OCI-LY7 (cell line): ENCODE measurements at regions not wholly inside any gene's neighbourhood (a gene's known extent, or its start where the extent isn't known, plus 50 kb on each side); places are given as distances from the start of the nearest gene placed in this dataset.
A peak's percentile ranks its signal among the peaks of the same experiment; 100 is the strongest.

ENCODE experiments used
- BruUV-seq: library from RNA; stranded (reverse); fragments of 400-500 nt; replicated peaks from 2 replicates; lab custom pipeline; 2021; lab: Mats Ljungman, UMichigan
- CTCF ChIA-PET: fragments of 300-600 bp; sonication (Branson Sonifier 250); formaldehyde crosslinking; loops from one replicate; lab custom pipeline; 2022; ENCODE audit warnings: antibody characterized with exemption; ENCODE audit not compliant: unreplicated experiment; lab: Charles Lee
- POLR2A ChIA-PET: fragments of 300-600 bp; sonication (Branson Sonifier 250); formaldehyde crosslinking; loops from one replicate; lab custom pipeline; 2022; ENCODE audit warnings: antibody characterized with exemption; lab: Charles Lee
- DNase-seq: peaks from one replicate; pipeline ENCODE4 v3.0.0-alpha.2; 2015; ENCODE audit warnings: low spot score
- H2AFZ ChIP-seq: fragments of 200-600 bp; sonication (generic), shearing (Covaris generic); 2 replicates; pipeline ENCODE4 v1.6.1; 2014; ENCODE audit warnings: mild to moderate bottlenecking, antibody characterized with exemption, low read length, moderate library complexity
- H3K27ac ChIP-seq: fragments of 200-600 bp; sonication (generic); 2 replicates; pipeline ENCODE4 v1.5.1; 2014; ENCODE audit warnings: mixed run types, low read depth, mild to moderate bottlenecking, moderate library complexity, low read length, inconsistent platforms; ENCODE audit not compliant: poor library complexity, severe bottlenecking
- H3K36me3 ChIP-seq: fragments of 200-600 bp; sonication (generic); 2 replicates; pipeline ENCODE4 v1.6.1; 2014; ENCODE audit warnings: mild to moderate bottlenecking, antibody characterized with exemption, low read length, moderate library complexity, mixed read lengths; ENCODE audit not compliant: insufficient read depth
- H3K4me1 ChIP-seq: fragments of 200-600 bp; sonication (generic); 2 replicates; pipeline ENCODE4 v1.5.1; 2014; ENCODE audit warnings: mild to moderate bottlenecking, low read length; ENCODE audit not compliant: insufficient read depth, poor library complexity, severe bottlenecking
- H3K4me2 ChIP-seq: fragments of 200-600 bp; sonication (generic); 2 replicates; pipeline ENCODE4 v1.6.1; 2014; ENCODE audit warnings: mild to moderate bottlenecking, low read length
- H3K4me3 ChIP-seq: fragments of 200-600 bp; sonication (generic); 2 replicates; pipeline ENCODE4 v1.5.1; 2014; ENCODE audit warnings: mild to moderate bottlenecking, low read depth, low read length; ENCODE audit not compliant: poor library complexity, severe bottlenecking
- H3K79me2 ChIP-seq: fragments of 200-600 bp; sonication (generic); 2 replicates; pipeline ENCODE4 v1.6.1; 2016; ENCODE audit warnings: low read depth, mild to moderate bottlenecking, low read length, moderate library complexity, mixed read lengths; ENCODE audit not compliant: insufficient read depth
- H3K9me2 ChIP-seq: fragments of 200-600 bp; sonication (generic); 2 replicates; pipeline ENCODE4 v1.6.1; 2016; ENCODE audit warnings: mild to moderate bottlenecking, low read length, mixed read lengths; ENCODE audit not compliant: insufficient read depth
- H3K9me3 ChIP-seq: fragments of 200-600 bp; sonication (generic); 2 replicates; pipeline ENCODE4 v1.6.1; 2014; ENCODE audit warnings: mild to moderate bottlenecking, mixed run types, low read length, mixed read lengths
- H4K20me1 ChIP-seq: fragments of 200-600 bp; sonication (generic); 2 replicates; pipeline ENCODE4 v1.6.1; 2014; ENCODE audit warnings: mild to moderate bottlenecking, antibody characterized with exemption, low read length, moderate library complexity, mixed read lengths; ENCODE audit not compliant: insufficient read depth
- CTCF ChIP-seq: fragments of 200-600 bp; sonication (generic); conservative IDR thresholded peaks from 2 replicates; pipeline ENCODE4 v1.5.1; 2014; ENCODE audit warnings: mild to moderate bottlenecking, antibody characterized with exemption, low read length, moderate library complexity, mixed read lengths
- EZH2phosphoT487 ChIP-seq: fragments of 200-600 bp; sonication (generic); IDR thresholded peaks from 2 replicates; pipeline ENCODE4 v1.6.1; 2018; ENCODE audit warnings: low read depth, borderline replicate concordance, mild to moderate bottlenecking, mixed run types, antibody characterized with exemption, low read length, moderate library complexity, mixed read lengths
- intact Hi-C: fragments of 100-400 bp; cut with micrococcal nuclease; formaldehyde crosslinking; loops from one replicate; pipeline ENCODE4 v1.10.0; 2022; ENCODE audit not compliant: unreplicated experiment

DNA sequence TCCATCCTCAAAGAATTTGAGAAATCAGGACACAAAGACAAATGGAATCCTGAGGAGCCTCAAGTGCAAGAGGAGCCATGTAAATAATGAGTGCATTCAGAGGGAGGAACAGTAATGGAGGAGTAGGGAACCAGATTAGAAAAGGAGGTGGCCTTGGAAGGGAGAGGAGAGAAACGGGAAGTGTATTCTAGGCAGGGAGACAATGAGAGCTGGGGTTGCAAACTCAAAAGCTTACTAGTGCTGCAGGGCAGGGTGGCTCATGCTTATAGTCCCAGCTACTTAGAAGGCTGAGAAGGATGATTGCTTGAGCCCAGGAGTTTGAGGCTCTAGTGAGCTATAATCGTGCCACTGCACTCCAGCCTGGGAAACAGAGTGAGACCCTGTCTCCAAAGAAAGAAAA lies 113.2 kb upstream of the LSM6 start:
- no TSS peak for BruUV-seq
- intact Hi-C loops = loop anchor here (10.0 kb wide), 1 partner anchor 558 kb away; no protein-coding TSS in a partner anchor
- H3K9me3 ChIP-seq = no peaks in the 10 kb centered on the region; the same call in 1 of the 2 replicates
- no peak overlapping the region for H3K4me3 ChIP-seq
- ChIA-PET CTCF (interaction anchor here (1.7 kb wide), 1 partner anchor 12 kb away, joined by 7 read pairs; no protein-coding TSS in a partner anchor), POLR2A (interaction anchor here (0.8 to 9.8 kb wide), 9 partner anchors 13 to 123 kb away, joined by 3 to 97 read pairs (median 7); partner anchors contain the start of gene ZNF827)
- H3K4me1 ChIP-seq = peaks cover 73% of the 10 kb centered on the region
- no peak for TF ChIP-seq CTCF
- no peak for TF ChIP-seq EZH2phosphoT487
- H3K9me2 ChIP-seq = no peaks in the 10 kb centered on the region
- DNase-seq = peak; percentile 40
- peak overlapping the region; percentile 96 for H3K27ac ChIP-seq
- peaks cover 4% of the 10 kb centered on the region; the same call in 1 of the 2 replicates for H3K79me2 ChIP-seq
- H2AFZ ChIP-seq = peak overlapping the region; percentile 99
- no peaks in the 10 kb centered on the region for H4K20me1 ChIP-seq
- H3K36me3 ChIP-seq = peaks cover 3% of the 10 kb centered on the region; the same call in 1 of the 2 replicates
- H3K4me2 ChIP-seq = peak overlapping the region; percentile 89

DNA sequence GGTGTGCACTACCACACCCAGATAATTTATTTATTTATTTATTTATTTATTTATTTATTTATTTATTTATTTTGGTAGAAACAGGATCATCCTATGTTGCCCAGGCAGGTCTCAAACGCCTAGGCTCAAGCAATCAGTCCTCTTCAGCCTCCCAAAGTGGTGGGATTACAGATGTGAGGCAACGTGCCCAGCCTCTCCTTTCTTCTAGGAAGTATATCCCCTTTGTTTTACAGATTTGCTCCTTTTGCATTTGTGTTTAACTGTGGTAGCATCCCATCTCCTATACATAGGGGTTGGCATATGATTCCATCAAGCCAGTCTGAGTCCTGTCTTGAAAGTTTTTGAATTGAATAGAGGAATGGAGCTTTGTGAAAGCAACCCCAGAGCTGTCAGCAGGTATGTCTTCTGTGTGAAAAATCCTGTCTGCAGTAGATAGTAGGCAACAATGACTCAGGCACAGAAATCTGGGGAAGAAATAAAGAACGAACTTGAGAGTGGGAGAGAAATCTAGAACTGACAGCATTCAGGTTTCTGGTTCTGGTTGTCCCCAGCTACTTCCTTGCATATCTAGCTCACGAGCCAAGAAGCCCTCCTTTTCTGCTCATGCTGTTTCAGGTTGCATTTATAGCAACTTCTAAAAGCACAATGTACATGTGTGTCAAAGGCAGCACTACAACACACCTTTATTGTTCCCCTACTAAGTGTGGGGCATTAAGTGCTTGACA lies 113.7 kb upstream of the LSM6 start:
- Histone ChIP-seq H3K4me3 (no peak overlapping the region), H3K4me2 (peak overlapping the region; percentile 89), H2AFZ (peak overlapping the region; percentile 99), H3K79me2 (peaks cover 5% of the 10 kb centered on the region; the same call in 1 of the 2 replicates), H3K36me3 (peaks cover 3% of the 10 kb centered on the region; the same call in 1 of the 2 replicates), H3K27ac (peak overlapping the region; percentile 96), H3K9me2 (no peaks in the 10 kb centered on the region), H3K4me1 (peaks cover 78% of the 10 kb centered on the region), H3K9me3 (no peaks in the 10 kb centered on the region; the same call in 1 of the 2 replicates), H4K20me1 (no peaks in the 10 kb centered on the region)
- ChIA-PET CTCF (interaction anchor here (1.7 kb wide), 1 partner anchor 11 kb away, joined by 7 read pairs; no protein-coding TSS in a partner anchor), POLR2A (interaction anchor here (0.7 to 9.8 kb wide), 14 partner anchors 12 to 891 kb away, joined by 3 to 97 read pairs (median 4); partner anchors contain the start of gene ZNF827)
- TF ChIP-seq CTCF (no peak), EZH2phosphoT487 (no peak)
- no TSS peak for BruUV-seq
- intact Hi-C loops = loop anchor here (2.0 to 10.0 kb wide), 2 partner anchors 113 to 557 kb away; partner anchors contain the start of gene LSM6
- peak; percentile 38 for DNase-seq
